DOHH2 (cell line): ENCODE measurements at regions not wholly inside any gene's neighbourhood (a gene's known extent, or its start where the extent isn't known, plus 50 kb on each side); places are given as distances from the start of the nearest gene placed in this dataset.

Source experiments
- CTCF ChIP-seq: fragments of 200-600 bp; sonication (generic); IDR thresholded peaks from one replicate; pipeline ENCODE4 v1.5.1; 2014; ENCODE audit warnings: antibody characterized with exemption, mild to moderate bottlenecking, low read depth, low read length; ENCODE audit not compliant: poor library complexity, severe bottlenecking
- EZH2phosphoT487 ChIP-seq: fragments of 200-600 bp; sonication (generic); IDR thresholded peaks from 2 replicates; pipeline ENCODE4 v1.6.1; 2017; ENCODE audit warnings: borderline replicate concordance, mild to moderate bottlenecking, antibody characterized with exemption, low read length, moderate library complexity, mixed read lengths

GRCh38 chr12:126734296-126734695 lies 1532.7 kb upstream of the TMEM132C start:
- TF ChIP-seq CTCF (no peak), EZH2phosphoT487 (no peak)
